Adipocyte (in vitro differentiated cells): ENCODE measurements at regions not wholly inside any gene's neighbourhood (a gene's known extent, or its start where the extent isn't known, plus 50 kb on each side); places are given as distances from the start of the nearest gene placed in this dataset.

ENCODE experiments used
- DNase-seq: peaks from one replicate; pipeline ENCODE4 v3.0.0-alpha.2; 2015; ENCODE audit warnings: low read depth
- H3K27me3 ChIP-seq: replicated peaks from 2 replicates; pipeline ENCODE4 v1.7.0; 2013; ENCODE audit warnings: mild to moderate bottlenecking, low read length, moderate library complexity; ENCODE audit not compliant: control insufficient read depth, insufficient read depth
- H3K36me3 ChIP-seq: 2 replicates; pipeline ENCODE4 v1.7.0; 2013; ENCODE audit warnings: low read length, mild to moderate bottlenecking, moderate library complexity; ENCODE audit not compliant: control insufficient read depth, insufficient read depth, severe bottlenecking
- H3K4me1 ChIP-seq: 2 replicates; pipeline ENCODE4 v1.7.0; 2013; ENCODE audit warnings: mild to moderate bottlenecking, low read length, moderate library complexity; ENCODE audit not compliant: control insufficient read depth, insufficient read depth
- H3K4me3 ChIP-seq: 2 replicates; pipeline ENCODE4 v1.7.0; 2013; ENCODE audit warnings: mild to moderate bottlenecking, low read length, moderate library complexity
- H3K9ac ChIP-seq: 2 replicates; pipeline ENCODE4 v1.7.0; 2013; ENCODE audit warnings: mild to moderate bottlenecking, low read length, moderate library complexity
- H3K9me3 ChIP-seq: 2 replicates; pipeline ENCODE4 v1.7.0; 2013; ENCODE audit warnings: mild to moderate bottlenecking, low read length, moderate library complexity; ENCODE audit not compliant: control insufficient read depth

- Histone ChIP-seq H3K36me3 (no peaks in the 10 kb centered on the region), H3K4me1 (no peaks in the 10 kb centered on the region), H3K4me3 (no peak overlapping the region), H3K9ac (no peak overlapping the region), H3K27me3 (no peaks in the 10 kb centered on the region), H3K9me3 (peaks cover 51% of the 10 kb centered on the region)
- no peak for DNase-seq
Measured at GRCh38 chr16:35450648-35451047, 1991.2 kb downstream of the TP53TG3F start.

GRCh38 chr16:35452471-35452870, 1993.1 kb downstream of the TP53TG3F start:
- H3K9ac ChIP-seq = no peak overlapping the region
- peaks cover 32% of the 10 kb centered on the region for H3K9me3 ChIP-seq
- no peak overlapping the region for H3K4me3 ChIP-seq
- no peaks in the 10 kb centered on the region for H3K4me1 ChIP-seq
- DNase-seq = no peak
- H3K36me3 ChIP-seq = no peaks in the 10 kb centered on the region
- H3K27me3 ChIP-seq = no peaks in the 10 kb centered on the region

GRCh38 chr16:35463358-35463757, 2003.9 kb downstream of the TP53TG3F start:
- Histone ChIP-seq H3K36me3 (no peaks in the 10 kb centered on the region), H3K4me3 (no peak overlapping the region), H3K9me3 (peaks cover 14% of the 10 kb centered on the region), H3K27me3 (no peaks in the 10 kb centered on the region), H3K4me1 (no peaks in the 10 kb centered on the region), H3K9ac (no peak overlapping the region)
- DNase-seq = no peak

- Histone ChIP-seq H3K4me3 (no peak overlapping the region), H3K9me3 (no peaks in the 10 kb centered on the region), H3K36me3 (no peaks in the 10 kb centered on the region), H3K27me3 (no peaks in the 10 kb centered on the region), H3K9ac (no peak overlapping the region), H3K4me1 (no peaks in the 10 kb centered on the region)
- no peak for DNase-seq
Measured at GRCh38 chr16:35480361-35480760, 2020.9 kb downstream of the TP53TG3F start.

GRCh38 chr16:35480988-35481387, 2021.6 kb downstream of the TP53TG3F start:
- Histone ChIP-seq H3K36me3 (no peaks in the 10 kb centered on the region), H3K9me3 (no peaks in the 10 kb centered on the region), H3K27me3 (no peaks in the 10 kb centered on the region), H3K4me3 (no peak overlapping the region), H3K9ac (no peak overlapping the region), H3K4me1 (no peaks in the 10 kb centered on the region)
- no peak for DNase-seq

GRCh38 chr16:35485915-35486314, 2026.5 kb downstream of the TP53TG3F start:
- H3K9me3 ChIP-seq = no peaks in the 10 kb centered on the region

GRCh38 chr16:35492225-35492624, 2032.8 kb downstream of the TP53TG3F start:
- no peak for DNase-seq
- H3K9me3 ChIP-seq = no peaks in the 10 kb centered on the region
- no peak overlapping the region for H3K9ac ChIP-seq
- no peaks in the 10 kb centered on the region for H3K36me3 ChIP-seq
- no peak overlapping the region for H3K4me3 ChIP-seq
- no peaks in the 10 kb centered on the region for H3K4me1 ChIP-seq
- H3K27me3 ChIP-seq = no peaks in the 10 kb centered on the region

More at GRCh38 chr16:35485915-35486314, 2026.5 kb downstream of the TP53TG3F start:
- Histone ChIP-seq H3K27me3 (no peaks in the 10 kb centered on the region), H3K4me3 (no peak overlapping the region), H3K4me1 (no peaks in the 10 kb centered on the region), H3K36me3 (no peaks in the 10 kb centered on the region), H3K9ac (no peak overlapping the region)
- no peak for DNase-seq

GRCh38 chr16:35497399-35497798, 2038.0 kb downstream of the TP53TG3F start:
- Histone ChIP-seq H3K27me3 (no peaks in the 10 kb centered on the region), H3K9me3 (no peaks in the 10 kb centered on the region), H3K9ac (no peak overlapping the region), H3K4me3 (no peak overlapping the region), H3K36me3 (no peaks in the 10 kb centered on the region), H3K4me1 (no peaks in the 10 kb centered on the region)
- DNase-seq = no peak

GRCh38 chr16:35506018-35506897, 2046.8 kb downstream of the TP53TG3F start:
- no peaks in the 10 kb centered on the region for H3K4me1 ChIP-seq
- no peak for DNase-seq
- no peak overlapping the region for H3K9ac ChIP-seq
- H3K36me3 ChIP-seq = no peaks in the 10 kb centered on the region
- H3K4me3 ChIP-seq = no peak overlapping the region
- H3K27me3 ChIP-seq = no peaks in the 10 kb centered on the region
- H3K9me3 ChIP-seq = no peaks in the 10 kb centered on the region

- H3K9ac ChIP-seq = no peak overlapping the region
- no peak overlapping the region for H3K4me3 ChIP-seq
- DNase-seq = no peak
- H3K36me3 ChIP-seq = no peaks in the 10 kb centered on the region
- H3K4me1 ChIP-seq = no peaks in the 10 kb centered on the region
- H3K9me3 ChIP-seq = no peaks in the 10 kb centered on the region
- no peaks in the 10 kb centered on the region for H3K27me3 ChIP-seq
Measured at GRCh38 chr16:35506898-35507194, 2047.4 kb downstream of the TP53TG3F start.

- Histone ChIP-seq H3K36me3 (no peaks in the 10 kb centered on the region), H3K4me3 (no peak overlapping the region), H3K9ac (no peak overlapping the region), H3K27me3 (no peaks in the 10 kb centered on the region), H3K4me1 (no peaks in the 10 kb centered on the region), H3K9me3 (peaks cover 4% of the 10 kb centered on the region)
- DNase-seq = no peak
Measured at GRCh38 chr16:35510701-35511100, 2051.3 kb downstream of the TP53TG3F start.

- H3K4me3 ChIP-seq = no peak overlapping the region
- no peak for DNase-seq
- peaks cover 5% of the 10 kb centered on the region for H3K9me3 ChIP-seq
- no peaks in the 10 kb centered on the region for H3K36me3 ChIP-seq
- H3K4me1 ChIP-seq = no peaks in the 10 kb centered on the region
- H3K27me3 ChIP-seq = no peaks in the 10 kb centered on the region
- no peak overlapping the region for H3K9ac ChIP-seq
Measured at GRCh38 chr16:35516551-35516950, 2057.1 kb downstream of the TP53TG3F start.
